G401 (cell line): ENCODE measurements at regions not wholly inside any gene's neighbourhood (a gene's known extent, or its start where the extent isn't known, plus 50 kb on each side); places are given as distances from the start of the nearest gene placed in this dataset.
"Not testable (repeated sequence)": the region's sequence is repeated elsewhere in the genome, so short reads cannot be mapped to it uniquely, and the experiment has no call there.

Source experiments
- DNase-seq: peaks from one replicate; pipeline ENCODE4 v3.0.0-alpha.2; 2015; ENCODE audit warnings: low spot score
- in situ Hi-C: cut with HindIII; loops from 2 replicates; pipeline ENCODE4 v1.10.0; 2016; ENCODE audit warnings: low sequenced_read_pairs, mixed read lengths

DNA sequence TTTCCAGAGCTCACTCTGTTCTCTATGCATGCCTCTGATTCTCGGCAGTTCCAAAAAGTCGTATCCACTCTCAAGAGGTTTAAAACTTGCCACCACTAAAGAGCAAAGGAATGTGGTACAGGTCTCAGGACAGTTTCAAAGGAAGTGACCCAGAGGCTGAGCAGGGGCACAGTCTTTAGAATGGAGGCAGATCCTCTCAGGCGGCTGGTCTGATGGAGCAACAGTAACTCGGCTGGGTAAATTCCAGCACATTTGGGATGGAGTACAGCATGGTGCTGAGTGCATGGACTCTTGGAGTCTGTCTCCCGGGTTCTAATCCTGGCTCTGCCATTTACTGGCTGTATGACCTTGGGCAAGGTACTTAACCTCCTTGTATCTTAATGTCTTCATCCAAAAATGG lies 88.1 kb upstream of the BACH2 start:
- no peak for DNase-seq
- in situ Hi-C loops = no loop called here

DNA sequence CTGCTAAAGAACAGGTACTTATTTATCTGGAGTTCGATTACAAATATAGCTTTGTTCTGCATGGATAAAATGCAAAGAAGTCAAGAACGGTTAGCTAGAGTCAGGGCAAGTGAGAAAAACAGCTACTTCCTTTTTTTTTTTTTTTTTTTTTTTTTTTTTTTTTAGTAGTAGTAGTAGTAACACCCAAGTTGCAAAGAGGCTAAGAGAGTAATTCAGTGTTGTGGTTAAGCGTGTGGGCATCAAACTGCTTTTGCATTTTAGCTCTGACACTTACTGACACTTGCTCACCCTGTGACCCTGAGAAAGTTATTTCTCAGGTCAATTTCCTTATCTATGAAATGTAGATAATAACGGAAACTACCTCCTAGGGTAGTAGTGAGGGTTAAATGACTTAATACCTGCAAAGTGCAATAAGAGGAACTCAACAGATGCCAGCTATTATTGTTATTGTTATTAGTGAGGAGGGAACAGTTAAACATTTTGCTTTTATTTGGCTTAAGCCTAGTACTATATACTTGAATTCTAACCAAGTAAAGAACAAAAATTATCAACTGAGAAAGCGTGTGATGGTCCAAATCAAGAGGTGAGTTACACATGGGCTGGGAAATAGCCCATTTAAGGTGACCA lies 86.7 kb upstream of the BACH2 start:
- in situ Hi-C loops = no loop called here
- DNase-seq = no peak

DNA sequence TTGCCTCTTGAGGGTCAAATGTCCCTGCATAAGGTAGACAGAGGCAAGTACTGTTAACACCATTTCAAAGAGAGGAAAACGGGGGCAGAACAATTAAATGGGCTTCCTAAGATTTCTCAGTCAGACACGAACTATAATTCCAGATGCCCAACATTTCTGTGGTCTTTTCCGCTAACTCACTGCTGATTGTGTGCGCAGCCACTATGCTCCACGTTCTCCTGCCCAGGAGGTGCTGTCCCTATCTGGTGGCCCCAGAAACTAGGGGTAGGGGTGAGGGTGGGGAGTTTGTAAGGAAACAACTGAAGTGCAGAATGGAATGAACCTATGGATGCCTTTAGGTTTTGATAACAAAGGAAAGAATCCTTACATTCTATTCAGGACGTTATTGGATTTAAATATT lies 86.1 kb upstream of the BACH2 start:
- no peak for DNase-seq
- in situ Hi-C loops = no loop called here

DNA sequence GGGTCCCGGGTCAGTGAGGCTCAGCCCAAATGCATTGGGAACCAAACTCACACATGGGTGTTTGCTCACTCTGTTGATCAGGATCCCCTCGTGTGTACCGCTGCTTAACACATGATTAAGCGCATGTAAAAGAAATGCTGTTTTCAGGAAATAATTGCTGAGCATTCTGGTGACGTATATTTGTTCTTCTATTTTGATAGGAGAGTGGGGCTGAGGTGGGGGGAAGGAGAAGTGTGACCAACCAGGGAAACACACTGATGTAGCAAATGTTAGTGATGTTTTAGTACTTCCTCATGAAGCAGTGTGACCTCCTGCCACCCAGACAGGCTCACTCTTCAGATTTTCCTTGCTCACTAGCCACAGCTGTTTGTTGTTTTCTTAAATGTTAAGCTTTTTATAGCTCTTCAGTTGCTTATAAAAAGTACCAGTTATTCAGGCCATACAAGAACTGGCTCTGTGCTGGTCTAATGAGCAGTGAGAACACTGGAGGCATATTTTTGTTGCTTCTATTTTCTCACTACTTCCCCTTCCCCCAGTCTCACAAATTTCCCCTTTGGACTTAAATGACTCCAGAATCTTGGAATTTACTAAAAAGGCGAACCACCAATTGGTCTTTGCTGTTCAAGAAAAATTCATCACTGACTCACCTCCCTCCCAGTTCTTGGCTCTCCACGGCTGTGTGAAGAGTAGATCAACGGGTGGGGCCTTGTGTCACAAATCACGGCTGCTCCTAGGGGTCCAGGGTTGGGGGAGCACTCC lies 79.2 kb upstream of the BACH2 start:
- in situ Hi-C loops = no loop called here
- DNase-seq = no peak

DNA sequence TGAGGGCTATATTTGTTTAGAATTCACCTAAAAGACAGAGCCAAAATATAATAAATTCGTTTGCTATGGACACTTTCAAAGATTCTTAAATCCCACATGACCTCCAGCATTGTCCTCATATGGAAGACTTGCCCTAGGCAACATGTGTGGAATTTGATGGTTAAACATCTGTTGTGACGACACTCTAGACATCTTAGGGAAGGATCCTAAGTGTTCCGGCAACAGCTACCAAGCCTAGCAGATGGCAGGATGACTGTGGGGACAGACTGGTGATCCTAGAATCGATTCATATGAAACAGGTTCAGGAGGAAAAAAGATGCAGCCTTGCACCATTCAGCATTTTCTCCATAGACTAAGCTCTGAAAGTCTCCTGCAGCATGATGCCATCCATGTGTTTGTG lies 77.6 kb upstream of the BACH2 start:
- in situ Hi-C loops = no loop called here
- DNase-seq = no peak

DNA sequence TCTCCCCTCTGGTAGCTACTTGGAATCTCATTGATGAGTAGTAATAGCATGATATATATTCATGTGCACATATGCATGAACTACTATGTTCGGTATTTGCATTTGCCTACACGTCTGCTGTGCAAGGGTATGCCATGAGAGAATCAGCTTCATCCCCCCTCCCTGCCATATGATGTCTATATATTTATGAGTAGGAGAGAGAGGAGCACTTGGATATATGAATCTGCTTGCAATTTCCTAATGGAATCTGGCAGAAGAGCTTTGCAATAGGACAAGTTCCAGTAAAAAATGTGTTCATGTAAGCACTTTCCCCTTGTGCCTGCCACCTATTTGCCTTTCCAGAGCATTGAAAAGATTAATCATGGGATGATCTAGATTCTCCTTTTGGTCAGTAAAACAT lies 76.2 kb upstream of the BACH2 start:
- DNase-seq = no peak
- in situ Hi-C loops = no loop called here

DNA sequence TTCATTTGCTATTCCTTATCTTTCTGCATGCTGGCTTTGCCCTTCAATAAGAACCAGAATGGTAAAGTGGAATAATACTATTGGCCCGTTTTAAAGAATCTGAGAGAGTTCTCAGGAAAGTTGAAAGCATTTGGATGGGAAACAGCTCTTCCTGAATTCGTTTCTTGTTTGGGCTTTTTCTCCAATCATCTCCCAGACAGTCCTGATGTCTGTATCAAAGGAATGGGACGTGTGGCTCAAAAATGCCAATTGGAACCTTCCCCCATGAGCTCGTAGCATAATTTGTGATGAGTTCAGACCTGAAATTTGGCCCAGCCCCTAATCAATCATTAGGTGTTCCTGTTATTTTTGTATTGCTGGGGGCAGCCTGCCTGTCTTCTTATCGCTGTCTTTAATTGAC lies 75.8 kb upstream of the BACH2 start:
- DNase-seq = no peak
- in situ Hi-C loops = no loop called here

DNA sequence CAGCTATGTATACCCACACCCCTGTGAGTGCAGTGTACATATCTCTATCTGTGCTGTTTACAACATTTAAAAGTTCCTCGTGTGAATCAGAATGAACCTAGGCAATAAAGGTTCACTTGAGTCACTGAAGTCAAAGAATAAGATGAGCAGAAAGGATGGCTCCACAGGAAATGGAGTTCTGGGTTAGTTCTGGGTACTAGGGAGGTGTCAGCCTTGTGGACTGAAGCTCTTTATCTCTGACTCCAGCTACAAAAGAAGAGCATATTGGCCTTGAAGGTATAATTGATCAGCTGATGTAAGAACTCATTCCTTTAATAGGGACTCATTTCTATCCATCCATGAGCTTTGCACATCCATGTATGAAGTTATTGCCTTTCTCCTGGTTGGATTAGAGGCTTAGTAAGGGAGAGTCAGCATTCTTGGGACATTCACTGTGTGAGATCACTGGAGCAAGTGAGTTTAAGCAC lies 73.9 kb upstream of the BACH2 start:
- in situ Hi-C loops = no loop called here
- no peak for DNase-seq

DNA sequence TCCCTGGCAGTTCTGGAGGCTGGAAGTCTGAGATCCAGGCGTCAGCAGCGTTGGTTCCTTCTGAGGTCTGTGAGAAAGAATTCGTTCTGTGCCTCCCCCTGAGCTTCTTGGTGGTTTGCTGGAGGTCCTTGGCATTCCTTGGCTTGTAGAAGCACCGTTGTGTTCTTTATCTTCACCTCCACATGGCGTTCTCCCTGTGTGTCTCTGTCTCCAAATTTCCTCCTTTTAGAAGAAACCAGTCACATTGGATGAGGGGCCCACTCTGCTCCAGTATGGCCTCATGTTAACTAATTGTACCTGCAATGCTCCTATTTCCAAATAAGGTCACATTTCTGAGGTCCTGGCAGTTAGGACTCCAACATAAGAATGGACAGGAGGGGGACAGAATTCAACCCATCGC lies 73.0 kb upstream of the BACH2 start:
- no peak for DNase-seq
- in situ Hi-C loops = no loop called here

DNA sequence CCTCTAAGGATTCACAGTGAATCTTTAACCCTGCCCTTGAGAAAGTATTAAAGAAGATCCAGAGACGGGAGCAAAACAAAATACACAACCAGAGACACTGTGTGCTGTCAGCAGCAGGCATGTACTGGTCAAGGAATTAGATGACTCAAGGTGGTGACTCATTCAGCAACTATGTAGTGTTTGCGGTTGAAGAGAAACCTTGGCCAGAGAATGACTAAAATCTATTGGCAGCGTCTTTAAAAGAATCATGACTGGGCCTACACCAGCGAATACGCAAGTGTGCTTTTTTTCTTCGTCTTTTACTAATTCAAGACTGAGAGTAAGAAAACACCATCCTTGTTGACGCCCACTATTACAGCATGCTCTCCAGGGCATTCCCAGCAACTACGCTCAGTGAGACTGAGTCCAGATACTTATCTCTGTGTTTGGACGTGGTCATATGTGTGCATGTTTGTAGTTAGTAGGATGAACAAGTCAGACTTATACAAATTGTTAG lies 72.4 kb upstream of the BACH2 start:
- DNase-seq = peak; percentile 35
- in situ Hi-C loops = no loop called here

DNA sequence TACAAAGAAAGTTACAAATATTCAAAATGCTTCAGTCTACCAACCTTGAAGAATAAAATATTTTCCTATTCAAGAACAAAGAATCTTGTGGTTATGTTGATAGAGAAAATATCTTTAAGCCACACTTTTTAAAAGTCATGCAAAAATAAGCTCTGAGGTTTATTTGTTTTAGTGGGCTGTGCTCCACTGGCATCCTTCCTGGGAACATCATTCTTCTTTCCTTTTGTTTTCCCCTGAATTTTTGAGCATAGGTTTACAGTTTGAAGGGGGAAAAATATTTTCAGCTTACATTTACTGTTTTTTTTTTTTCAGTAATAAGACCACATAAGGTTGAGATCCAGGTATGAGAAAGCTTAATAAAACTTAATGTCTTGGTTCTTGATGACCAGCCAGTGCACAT lies 72.0 kb upstream of the BACH2 start:
- in situ Hi-C loops = no loop called here
- DNase-seq = no peak

DNA sequence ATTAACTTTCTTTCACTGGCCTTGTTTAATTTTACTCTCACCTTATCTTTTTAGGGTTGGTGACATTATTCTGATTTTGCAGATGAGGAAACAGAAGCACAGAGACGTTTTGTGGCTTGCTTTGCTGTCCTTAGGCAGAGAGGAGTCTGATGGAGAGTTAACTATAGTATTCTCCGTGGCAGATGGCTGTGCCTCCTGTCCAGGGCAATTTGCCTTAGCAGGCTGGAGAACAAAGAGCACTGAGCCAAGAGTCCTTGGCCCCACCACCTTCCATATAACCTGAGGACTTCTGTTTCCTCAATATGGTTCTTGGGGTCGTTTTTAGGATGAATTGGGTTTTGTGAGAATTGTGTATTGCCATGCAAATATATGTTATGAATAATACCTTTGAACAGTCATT lies 71.4 kb upstream of the BACH2 start:
- DNase-seq = peak; percentile 57
- in situ Hi-C loops = no loop called here

DNA sequence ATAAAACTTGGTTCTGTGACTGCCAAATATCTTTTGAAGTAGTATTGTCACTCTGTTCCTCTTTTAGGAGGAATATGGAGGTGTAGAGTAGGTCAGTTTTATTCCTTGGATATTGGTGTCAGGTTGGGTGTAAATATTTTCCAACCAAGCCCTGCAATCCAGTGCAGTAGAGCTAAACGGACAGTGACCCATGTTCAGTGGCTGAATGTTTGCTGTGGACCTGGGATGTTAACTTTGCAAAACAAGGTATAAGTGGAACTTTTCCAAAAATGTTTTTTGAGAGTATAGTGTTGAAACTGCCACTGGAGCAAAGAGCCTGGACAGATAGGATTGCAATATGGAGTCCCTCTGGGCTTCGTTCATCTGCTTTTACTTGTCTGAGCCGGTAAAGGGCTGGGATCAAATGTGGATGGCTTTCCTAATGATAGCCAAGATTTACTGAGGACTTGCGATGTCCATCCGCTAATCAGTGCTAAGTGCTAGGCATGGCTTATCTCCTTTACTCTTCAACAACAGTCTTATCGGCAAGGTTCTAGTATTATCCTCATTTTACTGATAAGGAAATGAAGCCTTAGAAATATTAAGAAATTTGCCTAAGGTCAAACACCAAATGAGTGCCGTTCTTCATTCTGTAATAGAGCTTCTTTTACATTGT lies 69.0 kb upstream of the BACH2 start:
- in situ Hi-C loops = no loop called here
- no peak for DNase-seq

DNA sequence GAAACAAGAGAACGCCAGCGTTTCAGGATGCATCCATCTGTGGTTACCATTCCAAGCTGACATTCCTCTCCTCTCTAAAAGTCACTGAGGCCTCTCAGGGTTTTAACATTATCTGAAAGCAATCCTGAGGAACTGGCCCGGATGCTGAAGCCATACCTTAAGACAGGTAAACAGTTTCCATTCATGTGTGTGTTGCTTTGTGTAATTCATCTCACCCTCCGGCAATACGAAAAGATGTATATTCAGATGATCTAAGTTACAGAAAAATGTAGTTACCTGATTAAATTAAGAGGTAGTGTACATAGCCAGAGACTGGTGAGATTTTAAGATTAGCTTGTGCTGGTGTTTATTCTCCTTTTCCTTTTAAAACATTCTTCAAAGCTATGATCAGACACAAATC lies 68.4 kb upstream of the BACH2 start:
- no peak for DNase-seq
- in situ Hi-C loops = no loop called here

DNA sequence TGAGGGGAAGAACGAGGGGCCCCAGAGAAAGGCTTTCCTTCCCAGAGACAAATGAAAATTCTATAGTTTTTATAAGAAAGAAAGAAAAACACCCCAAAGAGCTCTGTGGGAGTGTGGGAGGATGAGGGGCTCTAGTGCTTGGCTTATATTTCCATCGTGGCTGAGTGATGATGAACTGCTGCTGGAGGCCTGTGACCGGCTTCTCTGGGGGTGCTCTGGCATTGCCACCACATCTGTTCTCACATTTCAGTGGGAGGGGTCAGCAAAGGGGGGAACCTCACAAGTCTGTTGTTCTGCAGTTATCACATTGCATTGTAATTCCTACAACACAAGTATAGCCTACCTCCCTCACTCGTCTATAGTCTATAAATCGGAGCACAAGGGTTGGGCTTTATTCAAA lies 67.6 kb upstream of the BACH2 start:
- in situ Hi-C loops = no loop called here
- no peak for DNase-seq

DNA sequence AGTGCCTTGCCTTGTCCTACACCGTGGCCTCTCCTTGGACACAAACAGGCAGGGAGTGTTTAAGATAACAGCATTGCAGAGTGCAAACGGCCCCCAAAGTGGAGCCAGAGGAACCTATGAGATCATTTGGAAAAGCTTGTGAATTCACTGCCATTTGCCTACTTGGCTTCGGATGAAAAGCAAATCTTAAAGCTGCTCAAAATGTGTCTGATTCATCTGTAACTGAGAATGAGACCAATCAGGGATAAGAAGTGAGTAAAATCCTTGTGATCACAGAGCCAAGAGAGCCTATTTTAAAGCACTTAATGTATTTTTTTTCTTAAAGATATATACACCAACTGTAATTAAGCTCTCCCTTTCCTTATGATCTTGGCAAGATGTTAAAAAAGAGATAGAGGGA lies 65.7 kb upstream of the BACH2 start:
- in situ Hi-C loops = no loop called here
- no peak for DNase-seq

DNA sequence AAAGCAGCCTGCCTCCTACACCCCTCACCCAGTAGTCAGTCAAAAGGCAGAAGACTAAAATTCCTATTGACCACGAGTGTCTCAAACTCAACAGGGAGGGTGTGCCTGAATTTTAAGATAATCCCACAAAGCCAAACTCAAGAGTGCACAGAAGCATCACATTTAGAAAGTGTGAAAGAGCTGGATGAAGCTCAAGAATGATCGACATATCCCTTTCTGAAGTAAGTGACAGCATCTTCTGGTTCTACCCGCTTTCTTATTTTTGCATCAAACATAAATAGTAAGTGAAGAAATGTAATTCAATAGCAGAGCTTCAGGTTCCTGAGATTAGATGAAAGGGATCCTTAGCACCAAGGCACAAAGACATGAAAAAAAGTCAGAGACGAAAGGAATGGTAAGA lies 64.5 kb upstream of the BACH2 start:
- in situ Hi-C loops = no loop called here

DNA sequence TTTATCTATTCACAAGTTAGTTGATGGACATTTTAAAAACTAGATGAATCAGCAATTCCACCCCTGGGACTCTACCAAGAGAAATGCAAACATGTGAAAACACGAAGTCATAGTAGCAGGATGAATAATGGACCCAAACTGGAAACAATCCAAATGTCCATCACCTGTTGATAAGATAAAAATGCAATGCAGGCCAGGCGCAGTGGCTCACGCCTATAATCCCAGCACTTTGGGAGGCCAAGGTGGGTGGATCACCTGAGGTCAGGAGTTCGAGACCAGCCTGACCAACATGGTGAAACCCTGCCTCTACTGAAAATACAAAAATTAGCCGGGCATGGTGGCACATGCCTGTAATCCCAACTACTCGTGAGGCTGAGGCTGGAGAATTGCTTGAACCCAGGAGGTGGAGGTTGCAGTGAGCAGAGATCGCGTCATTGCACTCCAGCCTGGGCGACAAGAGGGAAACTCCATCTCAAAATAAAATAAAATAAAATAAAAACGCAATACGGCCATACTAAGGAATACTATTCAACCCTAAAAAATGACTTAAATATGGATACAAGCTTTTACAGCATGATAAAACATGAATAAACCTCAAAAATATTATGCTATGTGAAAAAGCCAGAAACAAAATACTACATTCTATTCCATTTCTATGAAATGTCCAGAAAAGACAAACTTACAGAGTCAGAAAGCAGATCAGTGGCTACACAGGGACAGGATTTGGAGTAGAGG lies 61.6 kb upstream of the BACH2 start:
- in situ Hi-C loops = not testable (repeated sequence)

More for the DNA sequence above, 64.5 kb upstream of the BACH2 start:
- DNase-seq = no peak

DNA sequence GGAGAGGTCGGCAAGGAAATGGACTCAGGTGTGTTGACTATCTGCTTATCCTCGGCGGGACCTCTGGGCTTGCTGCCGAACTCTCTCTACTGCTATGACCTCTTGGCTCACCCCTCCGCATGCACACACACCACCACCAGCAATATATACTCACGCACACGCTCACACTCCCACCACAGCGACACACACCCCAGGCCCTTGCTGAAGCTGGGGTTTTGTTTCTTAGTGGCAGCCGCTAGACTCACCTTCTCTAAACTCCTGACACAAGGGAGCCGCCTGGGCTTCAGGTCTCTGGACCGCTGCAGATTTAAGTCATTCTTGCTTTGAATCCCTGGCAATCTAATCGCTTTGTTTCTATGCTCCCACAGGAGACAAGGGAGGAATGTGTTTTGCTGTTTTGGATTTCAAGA lies 59.4 kb upstream of the BACH2 start:
- DNase-seq = no peak
- in situ Hi-C loops = no loop called here

More for the DNA sequence above, 61.6 kb upstream of the BACH2 start:
- DNase-seq = not testable (repeated sequence)

DNA sequence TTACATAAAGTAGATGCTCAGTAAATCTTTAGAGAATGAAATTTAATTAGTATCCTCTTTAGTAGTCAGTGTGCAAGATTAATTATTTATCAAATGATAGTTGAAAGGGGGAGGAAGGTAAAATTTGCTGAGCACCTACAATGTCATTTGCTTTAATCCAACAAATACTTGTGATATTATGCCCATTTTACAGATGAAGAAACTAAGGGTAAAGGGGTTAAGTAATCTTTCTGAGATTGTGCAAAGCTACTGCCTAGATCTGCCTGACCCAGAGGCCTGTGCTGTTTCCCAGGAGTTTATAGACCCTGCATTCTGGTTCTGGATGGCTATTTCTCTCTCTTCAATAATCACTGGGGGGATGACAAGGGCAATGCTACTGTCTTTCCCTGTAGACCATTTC lies 58.3 kb upstream of the BACH2 start:
- DNase-seq = no peak
- in situ Hi-C loops = no loop called here
